ENCODE measurements at regions not wholly inside any gene's neighbourhood (a gene's known extent, or its start where the extent isn't known, plus 50 kb on each side); places are given as distances from the start of the nearest gene placed in this dataset.

DNA sequence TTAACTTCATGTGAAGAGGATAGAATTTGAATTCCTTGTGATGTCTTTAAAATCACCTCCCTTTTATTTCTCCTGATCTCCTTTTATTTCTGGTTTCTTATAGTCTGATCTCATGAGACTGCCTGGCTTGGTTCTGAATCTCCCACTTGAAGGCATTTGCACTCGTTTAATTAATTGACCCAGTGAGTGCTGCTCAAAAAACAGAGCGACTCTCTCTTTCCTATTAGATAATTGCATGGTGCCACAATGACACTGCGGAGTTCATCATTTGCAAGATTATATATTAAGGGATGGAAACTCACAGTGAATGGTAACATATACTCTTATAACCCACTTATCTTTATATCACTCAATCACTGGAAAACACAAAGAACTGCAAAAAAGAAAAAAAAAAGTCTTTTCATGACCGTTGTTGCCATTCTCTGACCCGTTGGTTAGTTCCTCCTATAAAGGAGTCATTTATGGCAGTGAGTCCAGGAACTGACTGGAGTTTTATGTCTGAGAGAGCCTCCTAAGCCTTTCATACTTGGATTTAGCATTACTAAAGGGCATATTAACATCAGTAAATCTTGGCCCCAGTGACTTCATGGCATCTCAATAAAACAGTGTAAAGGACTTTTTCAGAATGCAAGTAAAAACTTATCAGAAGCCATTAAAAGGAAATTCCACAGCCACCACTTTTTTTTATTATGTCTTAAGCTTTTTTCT is 103.3 kb upstream of the EPHA4 start:
- no peak overlapping the region for H3K9ac ChIP-seq
- H3F3A ChIP-seq (replicated peaks; ENCODE audit: insufficient read depth): no peaks in the 10 kb centered on the region
- ChIA-PET POLR2A (no interaction called here), CTCF (no interaction called here)
- H3K4me3 ChIP-seq (ENCODE audit: low read depth in 2 of 2, low read length in 1 of 2): no peak overlapping the region
- H3K79me2 ChIP-seq (ENCODE audit: insufficient read depth): no peaks in the 10 kb centered on the region
- no peak overlapping the region for H3K27ac ChIP-seq (ENCODE audit: low read depth in 2 of 2, low read length in 1 of 2)
- no peaks in the 10 kb centered on the region for H3K9me2 ChIP-seq
- no peaks in the 10 kb centered on the region for H3K27me3 ChIP-seq (ENCODE audit: insufficient read depth)
- DNase-seq: no peak
- TF ChIP-seq, protein P1, sequence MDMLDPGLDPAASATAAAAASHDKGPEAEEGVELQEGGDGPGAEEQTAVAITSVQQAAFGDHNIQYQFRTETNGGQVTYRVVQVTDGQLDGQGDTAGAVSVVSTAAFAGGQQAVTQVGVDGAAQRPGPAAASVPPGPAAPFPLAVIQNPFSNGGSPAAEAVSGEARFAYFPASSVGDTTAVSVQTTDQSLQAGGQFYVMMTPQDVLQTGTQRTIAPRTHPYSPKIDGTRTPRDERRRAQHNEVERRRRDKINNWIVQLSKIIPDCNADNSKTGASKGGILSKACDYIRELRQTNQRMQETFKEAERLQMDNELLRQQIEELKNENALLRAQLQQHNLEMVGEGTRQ (IDR thresholded peaks at IDR 0.05; ENCODE audit: borderline replicate concordance, low read depth, low read length): no peak
- TF ChIP-seq EP300 (IDR thresholded peaks at IDR 0.05; ENCODE audit: borderline replicate concordance in 1 of 2, low read depth in 1 of 2, low read length in 1 of 2): no peak
- TF ChIP-seq YY1 (IDR thresholded peaks at IDR 0.05; ENCODE audit: low read depth): no peak
- TF ChIP-seq NRF1 (IDR thresholded peaks at IDR 0.05; ENCODE audit: low read depth, low read length): no peak
- TF ChIP-seq TEAD4 (IDR thresholded peaks at IDR 0.05; ENCODE audit: borderline replicate concordance, insufficient read depth): no peak
- TF ChIP-seq, protein P2, sequence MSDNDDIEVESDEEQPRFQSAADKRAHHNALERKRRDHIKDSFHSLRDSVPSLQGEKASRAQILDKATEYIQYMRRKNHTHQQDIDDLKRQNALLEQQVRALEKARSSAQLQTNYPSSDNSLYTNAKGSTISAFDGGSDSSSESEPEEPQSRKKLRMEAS (IDR thresholded peaks at IDR 0.05; ENCODE audit: low read depth): no peak
- no peak for TF ChIP-seq NFIC (IDR thresholded peaks at IDR 0.05; ENCODE audit: borderline replicate concordance)
- TF ChIP-seq FOSL2 (IDR thresholded peaks at IDR 0.05; ENCODE audit: borderline replicate concordance, low read depth): no peak
- TF ChIP-seq JUND (IDR thresholded peaks at IDR 0.05): no peak
- TF ChIP-seq ELF1 (IDR thresholded peaks at IDR 0.05): no peak
- TF ChIP-seq POLR2AphosphoS5 (IDR thresholded peaks at IDR 0.05; ENCODE audit: low read depth, low read length): no peak
- no peak for TF ChIP-seq FOXJ3 (CRISPR knock-in tag; IDR thresholded peaks at IDR 0.05)
- no peak for TF ChIP-seq USF1 (IDR thresholded peaks at IDR 0.05; ENCODE audit: borderline replicate concordance, low read depth)
- no peak for TF ChIP-seq TCF12 (IDR thresholded peaks at IDR 0.05)
- TF ChIP-seq RAD21 (IDR thresholded peaks at IDR 0.05; ENCODE audit: low read length): no peak
- H4K20me1 ChIP-seq (ENCODE audit: insufficient read depth): no peaks in the 10 kb centered on the region
- no peak overlapping the region for H3K4me2 ChIP-seq
- no peaks in the 10 kb centered on the region for H3K4me1 ChIP-seq (ENCODE audit: control insufficient read depth in 1 of 2, insufficient read depth in 2 of 2, low read depth in 1 of 2, low read length in 1 of 2)
- no peak overlapping the region for H2AFZ ChIP-seq (ENCODE audit: low read depth)
- H3K9me3 ChIP-seq: no peaks in the 10 kb centered on the region
- no peaks in the 10 kb centered on the region for H3K36me3 ChIP-seq (replicated peaks in 1 of 2; ENCODE audit: control insufficient read depth in 1 of 2, insufficient read depth in 2 of 2, low read length in 1 of 2)
- 8% methylated on average over 5 of the region's 5 CpGs for WGBS (ENCODE audit: low lambda C conversion rate)

DNA sequence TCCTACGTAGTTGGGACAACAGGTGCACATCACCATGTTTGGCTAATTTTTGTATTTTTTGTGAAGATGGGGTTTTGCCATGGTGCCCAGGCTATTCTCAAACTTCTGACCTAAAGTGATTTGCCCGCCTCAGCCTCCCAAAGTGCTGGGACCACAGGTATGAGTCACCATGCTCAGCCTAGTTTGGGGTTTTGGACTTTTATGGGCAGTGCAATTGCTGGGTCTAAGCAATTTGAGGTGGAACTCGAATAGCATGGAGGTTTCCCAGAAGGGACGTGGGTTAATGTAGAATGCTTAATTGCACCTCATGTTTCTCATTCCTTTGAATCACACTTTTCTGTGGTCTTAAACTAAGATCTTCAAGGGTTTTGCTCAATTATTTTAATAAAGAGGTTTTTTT is 102.3 kb upstream of the EPHA4 start:
- Histone ChIP-seq H3K9me3 (no peaks in the 10 kb centered on the region), H3K27me3 (ENCODE audit: insufficient read depth) (no peaks in the 10 kb centered on the region), H3F3A (replicated peaks; ENCODE audit: insufficient read depth) (no peaks in the 10 kb centered on the region), H3K4me2 (no peak overlapping the region), H3K79me2 (ENCODE audit: insufficient read depth) (no peaks in the 10 kb centered on the region), H3K9me2 (no peaks in the 10 kb centered on the region), H4K20me1 (ENCODE audit: insufficient read depth) (no peaks in the 10 kb centered on the region), H3K4me1 (ENCODE audit: control insufficient read depth in 1 of 2, insufficient read depth in 2 of 2, low read depth in 1 of 2, low read length in 1 of 2) (no peaks in the 10 kb centered on the region), H3K36me3 (replicated peaks in 1 of 2; ENCODE audit: control insufficient read depth in 1 of 2, insufficient read depth in 2 of 2, low read length in 1 of 2) (no peaks in the 10 kb centered on the region), H3K4me3 (ENCODE audit: low read depth in 2 of 2, low read length in 1 of 2) (no peak overlapping the region), H3K27ac (ENCODE audit: low read depth in 2 of 2, low read length in 1 of 2) (no peak overlapping the region), H2AFZ (ENCODE audit: low read depth) (no peak overlapping the region), H3K9ac (no peak overlapping the region)
- DNase-seq: no peak
- CTCF ChIA-PET: no interaction called here
- 6% methylated on average over 4 of the region's 4 CpGs for WGBS (ENCODE audit: low lambda C conversion rate)
- POLR2A ChIA-PET: no interaction called here
- TF ChIP-seq, protein P3, sequence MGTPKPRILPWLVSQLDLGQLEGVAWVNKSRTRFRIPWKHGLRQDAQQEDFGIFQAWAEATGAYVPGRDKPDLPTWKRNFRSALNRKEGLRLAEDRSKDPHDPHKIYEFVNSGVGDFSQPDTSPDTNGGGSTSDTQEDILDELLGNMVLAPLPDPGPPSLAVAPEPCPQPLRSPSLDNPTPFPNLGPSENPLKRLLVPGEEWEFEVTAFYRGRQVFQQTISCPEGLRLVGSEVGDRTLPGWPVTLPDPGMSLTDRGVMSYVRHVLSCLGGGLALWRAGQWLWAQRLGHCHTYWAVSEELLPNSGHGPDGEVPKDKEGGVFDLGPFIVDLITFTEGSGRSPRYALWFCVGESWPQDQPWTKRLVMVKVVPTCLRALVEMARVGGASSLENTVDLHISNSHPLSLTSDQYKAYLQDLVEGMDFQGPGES (IDR thresholded peaks at IDR 0.05; ENCODE audit: low read depth, low read length): no peak
- TF ChIP-seq FOXM1 (IDR thresholded peaks at IDR 0.05; ENCODE audit: low read depth) (no peak), ELF1 (IDR thresholded peaks at IDR 0.05) (no peak), RXRA (IDR thresholded peaks at IDR 0.05; ENCODE audit: borderline replicate concordance, low read depth) (no peak), TCF12 (IDR thresholded peaks at IDR 0.05) (no peak), NRF1 (IDR thresholded peaks at IDR 0.05; ENCODE audit: low read depth, low read length) (no peak), CTCF (IDR thresholded peaks at IDR 0.05) (no peak), MXI1 (IDR thresholded peaks at IDR 0.05; ENCODE audit: low read depth, low read length) (no peak), GABPA (IDR thresholded peaks at IDR 0.05; ENCODE audit: low read depth) (no peak), PBX3 (IDR thresholded peaks at IDR 0.05) (no peak), NFIC (IDR thresholded peaks at IDR 0.05; ENCODE audit: borderline replicate concordance) (no peak), SMC3 (IDR thresholded peaks at IDR 0.05; ENCODE audit: low read depth, low read length) (no peak), MEF2A (IDR thresholded peaks at IDR 0.05; ENCODE audit: borderline replicate concordance, low read depth) (no peak)
- TF ChIP-seq, protein P2 (IDR thresholded peaks at IDR 0.05; ENCODE audit: low read depth): no peak
